KG1 (cell line): ENCODE measurements at regions not wholly inside any gene's neighbourhood (a gene's known extent, or its start where the extent isn't known, plus 50 kb on each side); places are given as distances from the start of the nearest gene placed in this dataset.

ENCODE experiments used
- DNase-seq: peaks from one replicate; lab custom pipeline; 2025; lab: John Stamatoyannopoulos, UW

- DNase-seq: no peak
Measured at GRCh38 chr9:3049636-3050035, 205.7 kb upstream of the PUM3 start.

GRCh38 chr9:3047912-3048311, 204.0 kb upstream of the PUM3 start:
- no peak for DNase-seq

GRCh38 chr9:3045153-3045552, 201.3 kb upstream of the PUM3 start:
- no peak for DNase-seq

GRCh38 chr9:3043369-3043768, 199.5 kb upstream of the PUM3 start:
- DNase-seq: no peak

GRCh38 chr9:3040761-3041160, 196.9 kb upstream of the PUM3 start:
- DNase-seq: no peak

GRCh38 chr9:3036333-3036700, 192.4 kb upstream of the PUM3 start:
- no peak for DNase-seq

- no peak for DNase-seq
Measured at GRCh38 chr9:3035579-3036332, 191.9 kb upstream of the PUM3 start.

- DNase-seq: no peak
Measured at GRCh38 chr9:3032898-3033297, 189.0 kb upstream of the PUM3 start.

- DNase-seq: no peak
Measured at GRCh38 chr9:3028535-3028934, 184.6 kb upstream of the PUM3 start.

GRCh38 chr9:3027210-3027609, 183.3 kb upstream of the PUM3 start:
- DNase-seq: no peak

GRCh38 chr9:3023449-3023848, 179.6 kb upstream of the PUM3 start:
- DNase-seq: no peak

GRCh38 chr9:3018691-3019230, 174.9 kb upstream of the PUM3 start:
- no peak for DNase-seq

- no peak for DNase-seq
Measured at GRCh38 chr9:3018071-3018470, 174.2 kb upstream of the PUM3 start.

GRCh38 chr9:3014178-3014577, 170.3 kb upstream of the PUM3 start:
- DNase-seq: no peak

- no peak for DNase-seq
Measured at GRCh38 chr9:3012842-3013241, 168.9 kb upstream of the PUM3 start.

GRCh38 chr9:3012245-3012644, 168.3 kb upstream of the PUM3 start:
- no peak for DNase-seq

- DNase-seq: no peak
Measured at GRCh38 chr9:3008091-3008490, 164.2 kb upstream of the PUM3 start.

- no peak for DNase-seq
Measured at GRCh38 chr9:3007326-3007725, 163.4 kb upstream of the PUM3 start.

- DNase-seq: no peak
Measured at GRCh38 chr9:3006851-3007250, 163.0 kb upstream of the PUM3 start.

GRCh38 chr9:3004572-3004971, 160.7 kb upstream of the PUM3 start:
- no peak for DNase-seq

- no peak for DNase-seq
Measured at GRCh38 chr9:3001311-3001710, 157.4 kb upstream of the PUM3 start.

GRCh38 chr9:2992427-2992826, 148.5 kb upstream of the PUM3 start:
- no peak for DNase-seq

- no peak for DNase-seq
Measured at GRCh38 chr9:2991292-2991691, 147.4 kb upstream of the PUM3 start.

- DNase-seq: no peak
Measured at GRCh38 chr9:2987679-2988078, 143.8 kb upstream of the PUM3 start.
